ENCODE measurements at regions not wholly inside any gene's neighbourhood (a gene's known extent, or its start where the extent isn't known, plus 50 kb on each side); places are given as distances from the start of the nearest gene placed in this dataset.

- TF ChIP-seq, protein P1, sequence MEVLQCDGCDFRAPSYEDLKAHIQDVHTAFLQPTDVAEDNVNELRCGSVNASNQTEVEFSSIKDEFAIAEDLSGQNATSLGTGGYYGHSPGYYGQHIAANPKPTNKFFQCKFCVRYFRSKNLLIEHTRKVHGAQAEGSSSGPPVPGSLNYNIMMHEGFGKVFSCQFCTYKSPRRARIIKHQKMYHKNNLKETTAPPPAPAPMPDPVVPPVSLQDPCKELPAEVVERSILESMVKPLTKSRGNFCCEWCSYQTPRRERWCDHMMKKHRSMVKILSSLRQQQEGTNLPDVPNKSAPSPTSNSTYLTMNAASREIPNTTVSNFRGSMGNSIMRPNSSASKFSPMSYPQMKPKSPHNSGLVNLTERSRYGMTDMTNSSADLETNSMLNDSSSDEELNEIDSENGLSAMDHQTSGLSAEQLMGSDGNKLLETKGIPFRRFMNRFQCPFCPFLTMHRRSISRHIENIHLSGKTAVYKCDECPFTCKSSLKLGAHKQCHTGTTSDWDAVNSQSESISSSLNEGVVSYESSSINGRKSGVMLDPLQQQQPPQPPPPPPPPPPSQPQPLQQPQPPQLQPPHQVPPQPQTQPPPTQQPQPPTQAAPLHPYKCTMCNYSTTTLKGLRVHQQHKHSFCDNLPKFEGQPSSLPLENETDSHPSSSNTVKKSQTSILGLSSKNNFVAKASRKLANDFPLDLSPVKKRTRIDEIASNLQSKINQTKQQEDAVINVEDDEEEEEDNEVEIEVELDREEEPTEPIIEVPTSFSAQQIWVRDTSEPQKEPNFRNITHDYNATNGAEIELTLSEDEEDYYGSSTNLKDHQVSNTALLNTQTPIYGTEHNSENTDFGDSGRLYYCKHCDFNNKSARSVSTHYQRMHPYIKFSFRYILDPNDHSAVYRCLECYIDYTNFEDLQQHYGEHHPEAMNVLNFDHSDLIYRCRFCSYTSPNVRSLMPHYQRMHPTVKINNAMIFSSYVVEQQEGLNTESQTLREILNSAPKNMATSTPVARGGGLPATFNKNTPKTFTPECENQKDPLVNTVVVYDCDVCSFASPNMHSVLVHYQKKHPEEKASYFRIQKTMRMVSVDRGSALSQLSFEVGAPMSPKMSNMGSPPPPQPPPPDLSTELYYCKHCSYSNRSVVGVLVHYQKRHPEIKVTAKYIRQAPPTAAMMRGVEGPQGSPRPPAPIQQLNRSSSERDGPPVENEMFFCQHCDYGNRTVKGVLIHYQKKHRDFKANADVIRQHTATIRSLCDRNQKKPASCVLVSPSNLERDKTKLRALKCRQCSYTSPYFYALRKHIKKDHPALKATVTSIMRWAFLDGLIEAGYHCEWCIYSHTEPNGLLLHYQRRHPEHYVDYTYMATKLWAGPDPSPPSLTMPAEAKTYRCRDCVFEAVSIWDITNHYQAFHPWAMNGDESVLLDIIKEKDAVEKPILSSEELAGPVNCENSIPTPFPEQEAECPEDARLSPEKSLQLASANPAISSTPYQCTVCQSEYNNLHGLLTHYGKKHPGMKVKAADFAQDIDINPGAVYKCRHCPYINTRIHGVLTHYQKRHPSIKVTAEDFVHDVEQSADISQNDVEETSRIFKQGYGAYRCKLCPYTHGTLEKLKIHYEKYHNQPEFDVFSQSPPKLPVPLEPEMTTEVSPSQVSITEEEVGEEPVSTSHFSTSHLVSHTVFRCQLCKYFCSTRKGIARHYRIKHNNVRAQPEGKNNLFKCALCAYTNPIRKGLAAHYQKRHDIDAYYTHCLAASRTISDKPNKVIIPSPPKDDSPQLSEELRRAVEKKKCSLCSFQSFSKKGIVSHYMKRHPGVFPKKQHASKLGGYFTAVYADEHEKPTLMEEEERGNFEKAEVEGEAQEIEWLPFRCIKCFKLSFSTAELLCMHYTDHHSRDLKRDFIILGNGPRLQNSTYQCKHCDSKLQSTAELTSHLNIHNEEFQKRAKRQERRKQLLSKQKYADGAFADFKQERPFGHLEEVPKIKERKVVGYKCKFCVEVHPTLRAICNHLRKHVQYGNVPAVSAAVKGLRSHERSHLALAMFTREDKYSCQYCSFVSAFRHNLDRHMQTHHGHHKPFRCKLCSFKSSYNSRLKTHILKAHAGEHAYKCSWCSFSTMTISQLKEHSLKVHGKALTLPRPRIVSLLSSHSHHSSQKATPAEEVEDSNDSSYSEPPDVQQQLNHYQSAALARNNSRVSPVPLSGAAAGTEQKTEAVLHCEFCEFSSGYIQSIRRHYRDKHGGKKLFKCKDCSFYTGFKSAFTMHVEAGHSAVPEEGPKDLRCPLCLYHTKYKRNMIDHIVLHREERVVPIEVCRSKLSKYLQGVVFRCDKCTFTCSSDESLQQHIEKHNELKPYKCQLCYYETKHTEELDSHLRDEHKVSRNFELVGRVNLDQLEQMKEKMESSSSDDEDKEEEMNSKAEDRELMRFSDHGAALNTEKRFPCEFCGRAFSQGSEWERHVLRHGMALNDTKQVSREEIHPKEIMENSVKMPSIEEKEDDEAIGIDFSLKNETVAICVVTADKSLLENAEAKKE (CRISPR knock-in tag; IDR thresholded peaks at IDR 0.05): no peak
- no peak for TF ChIP-seq ZNF331 (CRISPR knock-in tag; IDR thresholded peaks at IDR 0.05; ENCODE audit: low read depth)
These were observed 805.7 kb upstream of the SEMA6A start (continued) for GRCh38 chr5:117380316-117380715.

- Histone ChIP-seq H3K79me2 (replicated peaks; ENCODE audit: insufficient read depth) (no peaks in the 10 kb centered on the region), H4K20me1 (replicated peaks; ENCODE audit: insufficient read depth) (no peaks in the 10 kb centered on the region), H3K4me3 (no peak overlapping the region), H3K36me3 (ENCODE audit: insufficient read depth) (no peaks in the 10 kb centered on the region), H2AFZ (no peak overlapping the region), H3K4me1 (ENCODE audit: insufficient read depth) (no peaks in the 10 kb centered on the region), H3K27ac (ENCODE audit: low read depth) (no peak overlapping the region), H3K4me2 (no peak overlapping the region), H3K9me2 (ENCODE audit: insufficient read depth) (no peaks in the 10 kb centered on the region), H3K27me3 (ENCODE audit: insufficient read depth) (no peaks in the 10 kb centered on the region), H3F3A (replicated peaks; ENCODE audit: low read depth) (no peaks in the 10 kb centered on the region)
- Mint-ChIP-seq H3K4me1 (0 out of 3 replicates have a peak, but pooled peaks cover 3% of the 10 kb centered on the region), H3K4me3 (no peak overlapping the region), H3K27me3 (ENCODE audit: insufficient read depth, low read depth, poor library complexity) (peaks cover 4% of the 10 kb centered on the region), H3K27ac (no peak overlapping the region), H3K36me3 (ENCODE audit: low read depth) (no peaks in the 10 kb centered on the region), H3K9me3 (no peaks in the 10 kb centered on the region)
- DNase-seq (ENCODE audit: low spot score) (no peak), ATAC-seq (no peak)
- TF ChIP-seq ZNF114 (CRISPR knock-in tag; IDR thresholded peaks at IDR 0.05): no peak
- TF ChIP-seq NANOG (IDR thresholded peaks at IDR 0.05; ENCODE audit: borderline replicate concordance): no peak
- TF ChIP-seq EZH2 (IDR thresholded peaks at IDR 0.05; ENCODE audit: low read depth, unreplicated experiment): no peak
- TF ChIP-seq JUNB (IDR thresholded peaks at IDR 0.05; ENCODE audit: unreplicated experiment): no peak
- TF ChIP-seq, protein P2, sequence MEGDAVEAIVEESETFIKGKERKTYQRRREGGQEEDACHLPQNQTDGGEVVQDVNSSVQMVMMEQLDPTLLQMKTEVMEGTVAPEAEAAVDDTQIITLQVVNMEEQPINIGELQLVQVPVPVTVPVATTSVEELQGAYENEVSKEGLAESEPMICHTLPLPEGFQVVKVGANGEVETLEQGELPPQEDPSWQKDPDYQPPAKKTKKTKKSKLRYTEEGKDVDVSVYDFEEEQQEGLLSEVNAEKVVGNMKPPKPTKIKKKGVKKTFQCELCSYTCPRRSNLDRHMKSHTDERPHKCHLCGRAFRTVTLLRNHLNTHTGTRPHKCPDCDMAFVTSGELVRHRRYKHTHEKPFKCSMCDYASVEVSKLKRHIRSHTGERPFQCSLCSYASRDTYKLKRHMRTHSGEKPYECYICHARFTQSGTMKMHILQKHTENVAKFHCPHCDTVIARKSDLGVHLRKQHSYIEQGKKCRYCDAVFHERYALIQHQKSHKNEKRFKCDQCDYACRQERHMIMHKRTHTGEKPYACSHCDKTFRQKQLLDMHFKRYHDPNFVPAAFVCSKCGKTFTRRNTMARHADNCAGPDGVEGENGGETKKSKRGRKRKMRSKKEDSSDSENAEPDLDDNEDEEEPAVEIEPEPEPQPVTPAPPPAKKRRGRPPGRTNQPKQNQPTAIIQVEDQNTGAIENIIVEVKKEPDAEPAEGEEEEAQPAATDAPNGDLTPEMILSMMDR (conservative IDR thresholded peaks at IDR 0.05; ENCODE audit: low read depth in 2 of 2): no peak
- TF ChIP-seq, protein P3, sequence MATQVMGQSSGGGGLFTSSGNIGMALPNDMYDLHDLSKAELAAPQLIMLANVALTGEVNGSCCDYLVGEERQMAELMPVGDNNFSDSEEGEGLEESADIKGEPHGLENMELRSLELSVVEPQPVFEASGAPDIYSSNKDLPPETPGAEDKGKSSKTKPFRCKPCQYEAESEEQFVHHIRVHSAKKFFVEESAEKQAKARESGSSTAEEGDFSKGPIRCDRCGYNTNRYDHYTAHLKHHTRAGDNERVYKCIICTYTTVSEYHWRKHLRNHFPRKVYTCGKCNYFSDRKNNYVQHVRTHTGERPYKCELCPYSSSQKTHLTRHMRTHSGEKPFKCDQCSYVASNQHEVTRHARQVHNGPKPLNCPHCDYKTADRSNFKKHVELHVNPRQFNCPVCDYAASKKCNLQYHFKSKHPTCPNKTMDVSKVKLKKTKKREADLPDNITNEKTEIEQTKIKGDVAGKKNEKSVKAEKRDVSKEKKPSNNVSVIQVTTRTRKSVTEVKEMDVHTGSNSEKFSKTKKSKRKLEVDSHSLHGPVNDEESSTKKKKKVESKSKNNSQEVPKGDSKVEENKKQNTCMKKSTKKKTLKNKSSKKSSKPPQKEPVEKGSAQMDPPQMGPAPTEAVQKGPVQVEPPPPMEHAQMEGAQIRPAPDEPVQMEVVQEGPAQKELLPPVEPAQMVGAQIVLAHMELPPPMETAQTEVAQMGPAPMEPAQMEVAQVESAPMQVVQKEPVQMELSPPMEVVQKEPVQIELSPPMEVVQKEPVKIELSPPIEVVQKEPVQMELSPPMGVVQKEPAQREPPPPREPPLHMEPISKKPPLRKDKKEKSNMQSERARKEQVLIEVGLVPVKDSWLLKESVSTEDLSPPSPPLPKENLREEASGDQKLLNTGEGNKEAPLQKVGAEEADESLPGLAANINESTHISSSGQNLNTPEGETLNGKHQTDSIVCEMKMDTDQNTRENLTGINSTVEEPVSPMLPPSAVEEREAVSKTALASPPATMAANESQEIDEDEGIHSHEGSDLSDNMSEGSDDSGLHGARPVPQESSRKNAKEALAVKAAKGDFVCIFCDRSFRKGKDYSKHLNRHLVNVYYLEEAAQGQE (IDR thresholded peaks at IDR 0.05; ENCODE audit: unreplicated experiment): no peak
- TF ChIP-seq CREB1 (CRISPR knock-in tag; IDR thresholded peaks at IDR 0.05; ENCODE audit: low read depth): no peak
- no peak for TF ChIP-seq ZNF331 (CRISPR knock-in tag; IDR thresholded peaks at IDR 0.05; ENCODE audit: low read depth)
- TF ChIP-seq STAT1 (IDR thresholded peaks at IDR 0.05; ENCODE audit: unreplicated experiment): no peak
These were observed 804.9 kb upstream of the SEMA6A start for GRCh38 chr5:117379521-117379920.

Measured in GM23338 (cell line).